K562 (cell line): ENCODE measurements at regions not wholly inside any gene's neighbourhood (a gene's known extent, or its start where the extent isn't known, plus 50 kb on each side); places are given as distances from the start of the nearest gene placed in this dataset.

ENCODE experiments used
- ATAC-seq: fragments of 200-7000 bp; cut with Tn5 transposase; 3 replicates; pipeline ENCODE4 v1.9.1; 2020; ENCODE audit warnings: moderate library complexity
- BruUV-seq: library from RNA; stranded (reverse); fragments of 400-500 nt; replicated peaks from 2 replicates; lab custom pipeline; 2021; lab: Mats Ljungman, UMichigan
- CTCF ChIA-PET: fragments of 300-600 bp; formaldehyde crosslinking; extraction: SDS; loops from one replicate; lab custom pipeline; 2021; ENCODE audit warnings: low intra/inter-chr PET ratio; lab: Yijun Ruan, JAX
- POLR2A ChIA-PET: fragments of 300-600, 350-650 bp; sonication (Branson Sonifier 250); formaldehyde crosslinking; extraction: SDS; loops from one replicate; lab custom pipeline; 2021; ENCODE audit warnings: antibody characterized with exemption, inconsistent platforms; lab: Yijun Ruan, JAX
- DNase-seq, 4 experiments: peaks; one replicate each; pipeline versions ENCODE4 v3.0.0 to v3.0.0-alpha.2; 2011 to 2018; ENCODE audit warnings: low spot score in 3 of 4, mixed read lengths in 3 of 4; ENCODE audit errors: extremely low read depth in 1 of 4
- FAIRE-seq: peaks from 2 replicates; lab custom pipeline; 2011; peaks lifted over from hg19 to GRCh38; lab: Jason Lieb, UNC
- H2AFZ ChIP-seq: 2 replicates; pipeline ENCODE4 v1.6.0; 2011; ENCODE audit warnings: low read depth, low read length, control low read depth, inconsistent platforms
- H3K27ac ChIP-seq: fragments of 200-600 bp; 3 replicates; pipeline ENCODE4 v1.8.0; 2011; ENCODE audit warnings: low read depth, mild to moderate bottlenecking, control low read depth, inconsistent platforms, low read length, moderate library complexity, mixed read lengths; ENCODE audit errors: extremely low read depth
- H3K27me3 ChIP-seq, 2 experiments: fragments of 300-600 bp in 1 of 2; 2 replicates in 1 of 2; 3 replicates in 1 of 2; pipeline versions ENCODE4 v1.6.0 to v1.8.0; 2011; ENCODE audit warnings: inconsistent platforms in 2 of 2, low read length in 2 of 2, mild to moderate bottlenecking in 1 of 2, mixed read lengths in 1 of 2, moderate library complexity in 1 of 2; ENCODE audit not compliant: control insufficient read depth in 2 of 2, insufficient read depth in 2 of 2
- H3K36me3 ChIP-seq: fragments of 300-600 bp; 3 replicates; pipeline ENCODE4 v1.8.0; 2011; ENCODE audit warnings: mild to moderate bottlenecking, low read length, inconsistent platforms; ENCODE audit not compliant: control insufficient read depth, insufficient read depth
- H3K4me1 ChIP-seq, 2 experiments: fragments of 200-600 bp in 1 of 2; replicated peaks in 1 of 2; 2 replicates in 1 of 2; 3 replicates in 1 of 2; pipeline versions ENCODE4 v1.5.1 to v1.8.0; 2011; ENCODE audit warnings: inconsistent platforms in 2 of 2, low read length in 2 of 2, mild to moderate bottlenecking in 1 of 2, mixed read lengths in 1 of 2, moderate library complexity in 1 of 2; ENCODE audit not compliant: control insufficient read depth in 2 of 2, insufficient read depth in 2 of 2
- H3K4me2 ChIP-seq: 2 replicates; pipeline ENCODE4 v1.6.1; 2011; ENCODE audit warnings: low read length, control low read depth, inconsistent platforms, mixed read lengths; ENCODE audit not compliant: insufficient read depth
- H3K4me3 ChIP-seq: fragments of 200-600 bp; sonication (generic), shearing (Covaris generic); 2 replicates; pipeline ENCODE4 v1.5.1; 2016; ENCODE audit warnings: control low read depth, inconsistent platforms
- H3K79me2 ChIP-seq: fragments of 200-600 bp; 3 replicates; pipeline ENCODE4 v1.8.0; 2011; ENCODE audit warnings: low read length, inconsistent platforms; ENCODE audit not compliant: control insufficient read depth, insufficient read depth
- H3K9ac ChIP-seq, 2 experiments: 2 replicates each; pipeline versions ENCODE4 v1.6.0 to v1.6.1; 2011; ENCODE audit warnings: low read depth in 2 of 2, low read length in 2 of 2, control low read depth in 1 of 2, inconsistent platforms in 1 of 2, mild to moderate bottlenecking in 1 of 2, mixed read lengths in 1 of 2; ENCODE audit not compliant: insufficient read depth in 1 of 2
- H3K9me1 ChIP-seq: one replicate; pipeline ENCODE4 v1.6.0; 2011; ENCODE audit warnings: inconsistent platforms, mild to moderate bottlenecking, low read length, moderate library complexity; ENCODE audit not compliant: control insufficient read depth, insufficient read depth
- H3K9me3 ChIP-seq: replicated peaks from 2 replicates; pipeline ENCODE4 v1.5.1; 2011; ENCODE audit warnings: low read depth, low read length, inconsistent platforms; ENCODE audit not compliant: control insufficient read depth, insufficient read depth
- H4K20me1 ChIP-seq: replicated peaks from 2 replicates; pipeline ENCODE4 v1.6.1; 2011; ENCODE audit warnings: low read length, inconsistent platforms, mixed read lengths; ENCODE audit not compliant: control insufficient read depth, insufficient read depth
- CAMTA2 ChIP-seq: fragments of 250-450 bp; sonication (Bioruptor Pico); conservative IDR thresholded peaks from 2 replicates; pipeline ENCODE4 v1.5.1; 2022
- NEUROD1 ChIP-seq: fragments of 150-350 bp; IDR thresholded peaks from 2 replicates; pipeline ENCODE4 v1.6.1; 2014; ENCODE audit warnings: borderline replicate concordance, low read length, low read depth; ENCODE audit not compliant: partially characterized antibody
- SIN3B ChIP-seq: fragments of 450-650 bp; IDR thresholded peaks from 2 replicates; pipeline ENCODE4 v1.6.1; 2017; ENCODE audit warnings: low read depth, mild to moderate bottlenecking, moderate library complexity
- SMAD2 ChIP-seq: fragments of 150-350 bp; IDR thresholded peaks from 2 replicates; pipeline ENCODE4 v1.6.1; 2014; ENCODE audit warnings: low read depth, mild to moderate bottlenecking, low read length
- TSC22D4 ChIP-seq: fragments of 450-650 bp; IDR thresholded peaks from 2 replicates; pipeline ENCODE4 v1.6.1; 2016; ENCODE audit warnings: missing genetic modification characterization, missing biosample characterization, control low read depth
- ZKSCAN3 ChIP-seq: fragments of 250-450 bp; sonication (Bioruptor Pico); IDR thresholded peaks from 2 replicates; pipeline ENCODE4 v1.4.0; 2020
- ZNF318 ChIP-seq, 2 experiments: fragments of 450-650 bp; IDR thresholded peaks; 2 replicates each; pipeline ENCODE4 v1.6.1; 2016; ENCODE audit warnings: mild to moderate bottlenecking in 2 of 2, borderline replicate concordance in 1 of 2, low read depth in 1 of 2, moderate library complexity in 1 of 2
- ZNF354B ChIP-seq: fragments of 250-450 bp; sonication (Bioruptor Pico); IDR thresholded peaks from 2 replicates; pipeline ENCODE4 v1.4.0; 2020
- WGBS: fragments of 100-300 bp; shearing (Covaris generic); methylation state at CpG from one replicate; pipeline ENCODE4 v1.1.6; 2016; ENCODE audit warnings: low coverage, mixed read lengths; ENCODE audit not compliant: insufficient coverage; ENCODE audit errors: missing lambda C conversion rate; 5-methylcytosine and 5-hydroxymethylcytosine counted together
- in situ Hi-C: fragments of 300-500 bp; cut with MboI; formaldehyde crosslinking; loops from 4 replicates; pipeline ENCODE4 v1.15.0; 2018; ENCODE audit warnings: inconsistent platforms, mixed read lengths
- intact Hi-C: fragments of 100-400 bp; cut with micrococcal nuclease; formaldehyde crosslinking; loops from 2 replicates; pipeline ENCODE4 v1.14.2; 2022
- TF ChIP-seq, protein P1 (sequence below): conservative IDR thresholded peaks from 2 replicates; pipeline ENCODE4 v1.6.1; 2011; ENCODE audit warnings: low read depth, mild to moderate bottlenecking, low read length; ENCODE audit not compliant: control insufficient read depth
- TF ChIP-seq, protein P2 (sequence below): fragments of 250-450 bp; sonication (Bioruptor Pico); IDR thresholded peaks from 2 replicates; pipeline ENCODE4 v1.4.0; 2020; ENCODE audit warnings: mild to moderate bottlenecking

DNA sequence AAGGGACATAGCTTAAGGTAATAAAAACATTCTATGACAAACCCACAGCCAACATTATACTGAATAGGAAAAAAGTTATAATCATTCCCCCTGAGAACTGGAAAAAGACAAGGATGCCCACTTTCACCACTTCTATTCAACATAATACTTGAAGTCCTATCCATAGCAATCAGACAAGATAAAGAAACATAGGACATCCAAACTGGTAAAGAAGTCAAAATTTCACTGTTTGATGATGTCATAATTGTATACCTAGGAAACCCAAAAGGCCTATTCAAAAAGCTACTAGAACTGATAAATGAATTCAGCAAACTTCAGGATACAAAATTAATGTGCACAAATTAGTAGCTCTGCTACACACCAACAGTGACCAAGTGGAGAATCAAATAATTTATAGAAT lies 1590.0 kb upstream of the PCDH20 start (continued):
- TF ChIP-seq, protein P1, sequence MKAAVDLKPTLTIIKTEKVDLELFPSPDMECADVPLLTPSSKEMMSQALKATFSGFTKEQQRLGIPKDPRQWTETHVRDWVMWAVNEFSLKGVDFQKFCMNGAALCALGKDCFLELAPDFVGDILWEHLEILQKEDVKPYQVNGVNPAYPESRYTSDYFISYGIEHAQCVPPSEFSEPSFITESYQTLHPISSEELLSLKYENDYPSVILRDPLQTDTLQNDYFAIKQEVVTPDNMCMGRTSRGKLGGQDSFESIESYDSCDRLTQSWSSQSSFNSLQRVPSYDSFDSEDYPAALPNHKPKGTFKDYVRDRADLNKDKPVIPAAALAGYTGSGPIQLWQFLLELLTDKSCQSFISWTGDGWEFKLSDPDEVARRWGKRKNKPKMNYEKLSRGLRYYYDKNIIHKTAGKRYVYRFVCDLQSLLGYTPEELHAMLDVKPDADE, result no peak

- Histone ChIP-seq H3K9me1 (no peaks in the 10 kb centered on the region), H3K9me3 (no peaks in the 10 kb centered on the region), H3K27ac (no peak overlapping the region), H3K27me3 (no peaks in the 10 kb centered on the region), H3K79me2 (no peaks in the 10 kb centered on the region), H3K9ac (no peak overlapping the region), H2AFZ (no peak overlapping the region), H4K20me1 (no peaks in the 10 kb centered on the region), H3K4me3 (no peak overlapping the region), H3K36me3 (no peaks in the 10 kb centered on the region), H3K4me1 (no peaks in the 10 kb centered on the region), H3K4me2 (no peak overlapping the region)
- POLR2A ChIA-PET, result no interaction called here
- WGBS, result 0% methylated on average over 1 of the region's 1 CpG
- FAIRE-seq (no peak), DNase-seq (no peak), ATAC-seq (no peak)
- in situ Hi-C loops, result no loop called here
- intact Hi-C loops, result no loop called here
- BruUV-seq, result no TSS peak
- CTCF ChIA-PET, result no interaction called here
- TF ChIP-seq ZNF318 (IDR thresholded peaks at IDR 0.05; ENCODE audit: borderline replicate concordance in 1 of 2, low read depth in 1 of 2), result no peak
- no peak for TF ChIP-seq ZKSCAN3
- TF ChIP-seq SIN3B, result no peak
- TF ChIP-seq SMAD2, result no peak
- TF ChIP-seq CAMTA2 (CRISPR knock-in tag), result no peak
- no peak for TF ChIP-seq NEUROD1
- TF ChIP-seq ZNF354B, result no peak
- TF ChIP-seq TSC22D4, result no peak
- TF ChIP-seq, protein P2, sequence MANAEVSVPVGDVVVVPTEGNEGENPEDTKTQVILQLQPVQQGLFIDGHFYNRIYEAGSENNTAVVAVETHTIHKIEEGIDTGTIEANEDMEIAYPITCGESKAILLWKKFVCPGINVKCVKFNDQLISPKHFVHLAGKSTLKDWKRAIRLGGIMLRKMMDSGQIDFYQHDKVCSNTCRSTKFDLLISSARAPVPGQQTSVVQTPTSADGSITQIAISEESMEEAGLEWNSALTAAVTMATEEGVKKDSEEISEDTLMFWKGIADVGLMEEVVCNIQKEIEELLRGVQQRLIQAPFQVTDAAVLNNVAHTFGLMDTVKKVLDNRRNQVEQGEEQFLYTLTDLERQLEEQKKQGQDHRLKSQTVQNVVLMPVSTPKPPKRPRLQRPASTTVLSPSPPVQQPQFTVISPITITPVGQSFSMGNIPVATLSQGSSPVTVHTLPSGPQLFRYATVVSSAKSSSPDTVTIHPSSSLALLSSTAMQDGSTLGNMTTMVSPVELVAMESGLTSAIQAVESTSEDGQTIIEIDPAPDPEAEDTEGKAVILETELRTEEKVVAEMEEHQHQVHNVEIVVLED (CRISPR knock-in tag), result no peak
These were observed 1582.0 kb upstream of the PCDH20 start for GRCh38 chr13:62997696-62998095.
